ENCODE measurements at regions not wholly inside any gene's neighbourhood (a gene's known extent, or its start where the extent isn't known, plus 50 kb on each side); places are given as distances from the start of the nearest gene placed in this dataset.
"Not testable (repeated sequence)": the region's sequence is repeated elsewhere in the genome, so short reads cannot be mapped to it uniquely, and the experiment has no call there.

DNA sequence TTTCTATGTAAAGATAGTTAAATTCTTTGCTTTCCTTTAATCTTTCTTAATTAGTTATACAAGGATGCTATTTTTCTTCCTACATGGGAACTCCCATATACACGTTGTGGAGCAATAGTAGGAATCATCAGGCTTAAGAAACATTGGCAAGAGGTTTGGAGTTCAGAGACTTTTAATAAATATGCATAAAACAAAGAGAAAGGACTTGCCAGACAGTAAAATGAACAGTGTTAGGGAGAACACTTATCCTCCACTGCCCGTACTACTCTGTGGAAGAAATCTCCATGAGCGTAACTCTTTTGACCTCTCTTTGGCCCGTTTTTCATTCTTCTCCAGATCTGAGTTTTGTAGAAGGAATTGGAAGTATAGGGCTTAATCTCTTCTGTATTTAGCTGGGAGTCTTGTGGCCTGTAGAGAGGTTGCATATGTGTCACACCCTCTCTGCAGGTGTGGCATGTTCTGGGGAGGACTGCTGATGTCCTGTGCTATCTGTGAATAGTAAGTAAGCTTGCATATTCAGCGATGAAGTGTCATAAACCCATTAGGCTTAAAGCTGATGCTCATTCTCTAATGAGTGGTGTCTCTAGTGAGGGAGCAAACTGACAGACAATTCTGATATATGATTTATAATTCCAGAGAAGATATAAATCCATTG is 455.4 kb upstream of the FAR2 start:
- DNase-seq: no peak

DNA sequence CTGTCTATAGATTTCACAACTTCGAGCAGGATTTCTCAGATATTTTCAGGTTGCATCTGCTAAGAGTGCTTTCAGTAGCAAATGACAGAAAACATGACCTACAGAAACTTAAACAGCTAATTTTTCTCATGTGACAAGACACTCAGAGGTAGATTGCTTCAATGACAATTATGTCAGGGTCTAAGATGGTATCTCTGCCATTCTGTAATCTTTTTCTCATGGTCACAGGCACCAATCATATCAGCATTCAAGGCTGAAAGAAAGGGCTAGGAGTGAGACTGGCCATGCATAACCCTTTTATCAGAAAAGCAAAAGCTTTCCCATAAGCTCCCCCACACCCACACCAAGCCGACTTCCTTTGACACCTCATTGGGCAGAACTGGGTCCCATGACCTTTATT is 450.5 kb upstream of the FAR2 start:
- no peak for DNase-seq

DNA sequence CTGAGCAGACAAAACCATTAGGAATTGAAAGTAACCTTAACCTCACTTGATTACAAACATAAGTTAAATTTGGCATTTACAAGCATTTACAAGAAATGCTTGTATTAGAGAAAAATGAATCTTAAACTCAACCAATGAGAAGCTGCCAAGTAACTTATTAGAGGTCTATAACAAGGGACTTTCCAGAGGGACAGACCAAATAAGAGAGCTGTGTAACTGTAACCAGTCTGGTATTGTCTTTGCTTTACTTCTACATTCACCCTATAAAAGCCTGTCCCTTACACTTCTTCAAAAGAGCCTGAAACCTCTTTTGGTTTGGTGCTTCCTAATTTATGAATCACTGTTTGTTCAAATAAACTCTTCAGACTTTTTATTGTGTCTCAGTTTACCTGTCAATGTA is 450.0 kb upstream of the FAR2 start:
- DNase-seq: no peak

DNA sequence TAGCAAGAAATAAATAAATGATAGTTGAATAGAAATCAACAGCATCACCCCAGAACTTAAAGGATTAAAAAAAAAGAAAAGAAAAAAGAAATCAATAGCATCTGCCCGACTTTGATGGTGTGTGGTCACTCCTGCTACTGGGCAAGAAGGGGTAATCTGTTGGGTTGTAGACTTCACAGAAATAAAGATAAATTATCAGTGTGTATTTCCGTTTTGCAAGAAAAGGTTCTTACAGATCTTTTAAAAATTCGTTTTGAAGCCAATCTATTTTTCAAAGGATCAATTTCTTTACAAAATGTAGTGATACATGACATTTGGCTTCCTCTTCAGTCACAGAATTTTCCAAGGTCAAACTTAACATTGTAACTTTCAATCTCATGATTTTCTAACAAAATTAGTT is 448.9 kb upstream of the FAR2 start:
- DNase-seq: no peak

DNA sequence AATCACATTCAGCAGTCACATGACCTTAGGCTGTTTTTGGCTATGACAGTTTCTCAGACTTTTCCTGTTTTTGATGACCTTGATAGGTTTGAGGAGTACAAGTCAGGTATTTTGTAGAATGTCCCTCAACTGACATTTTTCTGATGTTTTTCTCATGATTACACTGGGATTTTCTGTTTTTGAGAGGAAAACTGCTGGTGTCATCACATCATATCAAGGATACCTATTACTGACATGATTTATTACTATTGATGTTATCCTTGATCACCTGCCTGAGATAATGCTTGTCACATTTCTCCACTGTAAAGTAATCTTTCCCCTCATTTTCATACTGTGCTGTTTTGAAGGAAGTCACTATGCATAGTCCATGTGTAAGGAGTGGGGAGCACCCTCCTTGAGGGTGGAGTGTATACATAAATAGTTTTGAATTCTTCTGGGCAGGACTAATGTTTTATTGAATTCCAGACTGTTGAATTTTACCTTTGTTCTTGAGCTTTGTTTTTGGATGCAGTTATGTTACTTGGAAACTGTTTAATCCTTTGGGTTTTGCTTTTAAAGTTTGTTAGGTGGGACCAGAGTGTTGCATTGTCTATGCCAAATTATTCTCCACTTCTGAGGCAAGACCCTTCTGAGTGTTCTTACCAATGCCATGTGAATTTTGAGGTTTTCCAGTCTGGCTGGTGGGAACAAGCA is 444.5 kb upstream of the FAR2 start:
- no peak for DNase-seq

DNA sequence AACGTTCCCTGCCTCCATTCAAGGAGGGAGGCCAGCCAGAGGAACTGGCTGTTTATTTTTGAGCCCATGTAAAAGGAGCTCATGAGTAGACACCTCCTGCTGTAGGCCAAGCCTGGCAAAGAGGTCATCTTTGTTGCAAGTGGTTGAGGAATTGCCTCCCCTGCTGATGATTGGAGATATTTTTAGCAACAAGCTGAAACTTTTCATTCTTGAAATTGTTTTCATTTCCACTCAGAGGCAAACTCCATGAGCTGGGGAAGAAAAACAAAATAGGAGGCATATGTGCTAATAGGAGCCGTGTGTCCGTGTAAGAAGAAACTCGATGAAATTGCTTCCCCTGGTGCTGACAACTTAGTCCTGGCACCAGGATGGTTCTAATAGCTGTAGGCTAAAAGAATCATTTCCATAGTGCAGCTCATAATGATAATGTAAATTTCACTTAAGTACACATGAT is 440.1 kb upstream of the FAR2 start:
- no peak for DNase-seq

DNA sequence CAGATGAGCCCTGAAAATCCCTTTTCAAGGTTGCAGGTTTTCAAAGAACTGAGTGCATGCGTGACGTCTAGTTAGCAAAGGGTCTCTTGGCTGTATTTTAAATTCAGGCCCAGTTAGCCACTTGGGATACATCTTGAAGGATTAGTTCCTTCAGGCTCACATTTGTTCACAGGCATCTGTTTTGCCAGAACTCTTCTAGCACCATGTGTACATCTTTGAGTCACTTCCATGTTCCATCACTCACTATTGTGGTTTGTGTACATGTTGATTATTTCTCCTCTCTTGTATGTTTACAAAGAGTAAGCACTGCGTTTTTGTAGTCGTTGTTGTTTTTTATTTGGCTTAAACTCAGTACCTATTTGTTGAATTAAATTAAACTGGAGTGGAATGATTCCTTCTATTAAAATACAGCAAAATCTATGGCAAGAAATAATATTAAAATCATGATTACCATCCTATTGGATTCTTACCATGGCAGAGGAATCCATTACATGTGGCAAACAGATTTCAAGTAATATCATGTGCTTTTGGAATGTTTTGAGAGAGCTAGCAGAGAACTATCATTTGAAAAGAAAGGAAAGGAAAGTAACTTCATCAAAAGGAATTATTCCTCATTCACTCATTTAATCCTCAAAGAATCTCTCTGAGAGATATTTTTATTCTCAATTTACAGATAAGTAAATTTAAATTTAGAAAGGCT is 438.9 kb upstream of the FAR2 start:
- no peak for DNase-seq

DNA sequence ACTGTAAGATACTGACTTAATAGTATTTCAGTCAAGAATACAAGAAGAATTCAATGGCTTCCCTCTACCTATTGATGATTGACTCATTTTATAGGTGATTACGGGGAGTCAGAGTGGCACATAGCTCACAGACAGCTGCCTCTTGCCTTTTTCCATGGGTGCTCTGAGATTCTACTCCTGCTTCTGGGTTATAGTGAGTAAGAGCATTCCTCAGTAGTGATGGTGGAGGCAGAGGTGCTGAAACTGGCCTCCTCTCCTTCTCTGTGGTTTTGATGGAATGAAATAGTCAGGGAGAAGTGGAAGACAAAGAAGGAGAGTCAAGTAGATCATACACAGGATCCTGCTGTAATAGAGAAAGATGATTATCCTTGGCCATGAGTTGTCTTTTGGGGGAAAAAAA is 438.2 kb upstream of the FAR2 start:
- DNase-seq: no peak

DNA sequence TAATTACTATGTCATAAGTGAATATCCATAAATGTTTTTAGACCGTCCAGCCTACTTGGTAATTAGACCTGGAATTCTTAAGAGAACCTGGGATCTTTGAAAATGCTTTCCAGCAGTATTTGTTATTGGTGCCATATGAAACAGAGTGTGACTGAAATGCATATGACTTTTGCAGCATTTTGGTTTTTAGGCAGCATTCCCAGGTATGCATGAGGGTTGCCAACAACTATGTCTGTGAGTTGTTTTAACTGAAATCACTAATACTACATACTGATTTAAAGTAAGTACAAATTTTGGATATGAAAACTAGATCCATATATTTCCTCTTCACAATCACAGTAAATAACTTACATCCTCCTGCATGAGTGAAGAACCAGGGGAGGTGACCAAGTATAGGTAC is 437.7 kb upstream of the FAR2 start:
- no peak for DNase-seq

DNA sequence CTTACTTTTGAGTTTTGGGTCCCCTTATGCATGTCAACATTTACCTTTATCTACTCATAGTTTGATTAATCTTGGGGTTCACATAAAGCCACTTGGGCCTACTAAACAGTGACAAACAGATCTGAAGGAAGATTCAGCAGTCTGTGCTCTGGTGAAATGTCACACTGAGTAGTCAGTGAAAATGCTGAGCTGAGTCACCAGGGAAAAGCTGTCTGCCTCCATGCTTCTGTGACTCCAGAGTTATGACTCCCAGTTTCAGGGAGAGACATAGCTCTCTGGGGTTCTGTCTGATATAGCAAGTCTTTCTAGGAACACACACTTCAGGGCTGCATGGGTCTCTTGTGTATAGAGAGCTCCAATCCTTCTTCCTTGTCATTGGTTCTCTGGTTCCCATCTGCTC is 406.3 kb upstream of the FAR2 start:
- DNase-seq: no peak

DNA sequence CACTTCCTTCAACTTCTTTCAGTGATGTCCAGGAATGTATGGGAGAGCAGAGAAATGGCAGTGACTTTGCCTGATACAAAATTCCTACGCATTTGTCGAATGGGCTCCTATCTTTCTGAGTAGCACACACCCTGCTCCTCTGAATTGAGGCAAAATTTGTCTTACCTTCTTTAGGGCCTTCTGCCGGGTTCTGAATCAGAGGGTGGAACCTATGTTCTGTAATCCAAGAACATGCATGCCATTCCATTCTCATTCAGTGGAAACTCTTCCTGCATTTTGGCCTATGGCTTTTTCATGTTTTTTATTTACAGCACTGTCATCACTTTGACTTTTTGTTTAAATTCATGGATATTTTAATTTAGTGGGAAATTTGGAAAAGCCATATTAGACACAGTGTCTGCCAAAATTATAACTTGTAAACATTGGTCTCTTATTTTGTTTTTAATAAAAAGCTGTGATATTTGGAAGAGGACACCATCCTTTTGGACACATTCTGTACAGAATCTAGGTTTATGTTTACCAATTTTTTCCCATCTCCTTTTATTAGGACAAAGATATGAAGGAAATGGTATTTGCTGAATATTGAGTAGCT is 402.2 kb upstream of the FAR2 start:
- DNase-seq: no peak

DNA sequence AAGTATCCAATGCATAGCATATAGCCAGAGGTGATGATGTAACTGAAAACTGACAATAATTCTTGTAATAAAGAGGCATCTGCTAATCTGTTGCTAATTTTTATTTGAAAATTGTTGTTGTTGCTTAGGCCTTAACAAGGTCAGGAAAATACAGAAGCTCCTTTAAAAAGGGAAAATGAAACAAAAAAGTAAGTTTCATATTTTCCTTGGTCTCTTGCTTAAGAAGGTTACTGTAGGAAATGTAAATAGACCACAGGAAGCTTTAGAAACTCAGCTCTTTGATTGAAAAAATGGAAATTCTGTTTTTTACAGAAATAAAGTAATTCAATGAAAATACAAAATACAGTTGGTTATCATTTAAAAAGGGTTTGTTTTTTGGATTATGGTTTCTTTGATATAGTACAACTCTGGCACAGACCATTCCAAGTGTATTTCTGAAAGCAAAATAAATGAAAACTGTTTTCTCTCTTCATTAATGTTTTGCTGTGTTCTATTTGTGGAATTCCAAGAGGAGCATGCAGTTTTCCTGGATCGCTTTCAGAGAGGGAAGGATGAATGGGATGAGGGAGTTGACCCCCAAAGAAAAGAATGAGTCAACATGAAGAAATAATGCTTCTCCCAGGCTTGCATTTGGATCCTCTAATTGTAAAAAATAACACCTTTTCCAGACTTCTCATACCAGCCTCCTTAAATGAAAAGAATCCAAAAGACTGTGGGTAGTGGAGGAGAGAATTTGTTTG is 398.0 kb upstream of the FAR2 start:
- DNase-seq: no peak

DNA sequence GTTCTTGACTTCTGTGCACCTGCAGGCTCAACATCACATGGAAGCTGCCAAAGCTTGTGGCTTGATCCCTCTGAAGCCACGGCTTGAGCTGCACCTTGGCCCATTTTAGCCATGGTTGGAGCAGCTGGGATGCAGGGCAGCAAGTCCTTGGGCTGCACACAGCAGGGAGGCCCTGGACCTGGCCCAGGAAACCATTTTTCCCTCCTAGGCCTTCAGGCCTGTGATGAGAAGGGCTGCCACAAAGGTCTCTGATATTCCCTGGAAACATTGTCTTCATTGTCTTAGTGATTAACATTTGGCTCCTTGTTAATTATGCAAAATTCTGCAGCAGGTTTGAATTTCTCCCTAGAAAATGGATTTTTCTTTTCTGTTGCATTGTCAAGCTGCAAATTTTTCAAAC is 394.1 kb upstream of the FAR2 start:
- DNase-seq: no peak

DNA sequence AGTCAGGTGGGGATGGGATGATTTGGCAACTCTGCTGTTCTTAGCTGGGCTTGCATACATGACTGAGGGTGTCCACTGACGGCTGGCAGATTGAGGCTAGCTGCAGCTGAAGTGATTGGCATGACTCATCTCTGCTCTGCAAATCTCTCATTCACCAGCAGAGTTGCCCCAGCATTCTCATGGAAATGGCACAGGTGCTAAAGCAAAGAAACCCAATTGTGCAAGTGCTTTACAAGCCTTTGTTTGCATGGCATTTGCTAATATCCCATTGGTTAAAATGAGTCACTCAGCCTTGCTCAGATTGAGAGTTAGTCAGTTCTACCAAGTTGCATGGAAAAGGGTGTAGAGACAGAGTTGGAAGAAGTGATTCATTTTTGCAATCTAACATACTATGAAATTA is 389.7 kb upstream of the FAR2 start:
- no peak for DNase-seq

DNA sequence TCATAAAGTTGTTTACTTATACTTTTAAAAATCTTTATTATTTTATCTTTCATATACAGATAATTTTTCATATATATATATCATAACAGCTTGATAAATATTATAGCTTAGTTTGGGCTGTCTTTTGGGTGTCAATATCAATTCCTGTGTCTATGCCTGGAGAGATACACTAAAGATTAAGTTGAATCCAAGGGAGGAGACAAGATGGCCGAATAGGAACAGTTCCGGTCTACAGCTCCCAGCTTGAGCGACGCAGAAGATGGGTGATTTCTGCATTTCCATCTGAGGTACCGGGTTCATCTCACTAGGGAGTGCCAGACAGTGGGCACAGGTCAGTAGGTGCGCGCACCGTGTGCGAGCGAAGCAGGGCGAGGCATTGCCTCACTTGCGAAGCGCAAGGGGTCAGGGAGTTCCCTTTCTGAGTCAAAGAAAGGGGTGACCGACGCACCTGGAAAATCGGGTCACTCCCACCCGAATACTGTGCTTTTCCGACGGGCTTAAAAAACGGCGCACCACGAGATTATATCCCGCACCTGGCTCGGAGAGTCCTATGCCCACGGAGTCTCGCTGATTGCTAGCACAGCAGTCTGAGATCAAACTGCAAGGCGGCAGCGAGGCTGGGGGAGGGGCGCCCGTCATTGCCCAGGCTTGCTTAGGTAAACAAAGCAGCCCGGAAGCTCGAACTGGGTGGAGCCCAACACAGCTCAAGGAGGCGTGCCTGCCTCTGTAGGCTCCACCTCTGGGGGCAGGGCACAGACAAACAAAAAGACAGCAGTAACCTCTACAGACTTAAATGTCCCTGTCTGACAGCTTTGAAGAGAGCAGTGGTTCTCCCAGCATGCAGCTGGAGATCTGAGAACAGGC is 388.8 kb upstream of the FAR2 start:
- not testable (repeated sequence) for DNase-seq

DNA sequence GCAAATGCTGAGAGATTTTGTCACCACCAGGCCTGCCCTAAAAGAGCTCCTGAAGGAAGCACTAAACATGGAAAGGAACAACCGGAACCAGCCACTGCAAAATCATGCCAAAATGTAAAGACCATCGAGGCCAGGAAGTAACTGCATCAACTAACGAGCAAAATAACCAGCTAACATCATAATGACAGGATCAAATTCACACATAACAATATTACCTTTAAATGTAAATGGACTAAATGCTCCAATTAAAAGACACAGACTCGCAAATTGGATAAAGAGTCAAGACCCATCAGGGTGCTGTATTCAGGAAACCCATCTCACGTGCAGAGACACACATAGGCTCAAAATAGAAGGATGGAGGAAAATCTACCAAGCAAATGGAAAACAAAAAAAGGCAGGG is 387.2 kb upstream of the FAR2 start:
- not testable (repeated sequence) for DNase-seq

DNA sequence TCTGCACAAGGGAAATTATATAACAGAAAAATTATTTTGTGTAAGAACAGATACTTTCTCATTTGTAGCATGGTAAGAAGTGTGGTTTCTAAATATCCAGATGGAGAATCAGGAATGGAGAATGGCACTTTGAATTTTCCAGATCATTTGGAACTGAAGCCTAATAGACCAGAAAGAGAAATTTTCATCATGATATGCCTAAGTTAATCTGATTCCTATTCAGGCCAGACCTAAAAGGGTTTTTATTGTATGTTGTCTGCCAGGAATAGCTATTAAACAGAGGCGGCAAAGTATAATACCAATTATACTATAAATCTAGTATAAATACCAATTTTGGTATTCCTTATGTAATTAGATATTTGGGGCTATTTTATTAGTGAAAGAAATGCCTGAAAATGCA is 382.7 kb upstream of the FAR2 start:
- peak; percentile 85 for DNase-seq

DNA sequence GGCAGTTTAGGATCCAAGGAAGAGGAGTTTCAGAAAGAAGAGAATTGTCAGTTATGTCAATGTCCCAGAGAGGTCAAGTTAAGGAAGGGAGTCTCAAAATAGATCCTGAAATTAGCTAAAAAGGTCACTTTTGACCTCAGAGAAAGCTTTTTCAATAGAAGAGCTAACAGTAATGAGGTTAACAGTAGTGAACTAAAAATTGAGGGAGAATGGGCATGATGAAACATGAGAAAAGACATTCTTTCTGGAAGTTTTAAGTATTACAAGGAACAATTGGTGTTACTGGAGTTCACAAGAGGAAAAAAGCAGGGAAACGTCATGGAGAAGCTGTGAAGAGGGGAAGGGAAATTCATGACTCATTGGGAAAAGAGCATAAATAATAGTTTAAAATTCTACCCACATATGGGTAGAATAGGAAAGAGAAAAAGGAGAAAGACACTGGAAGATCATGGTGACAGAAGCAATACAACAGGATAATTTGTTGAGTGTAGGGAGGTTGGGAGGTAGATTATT is 381.2 kb upstream of the FAR2 start:
- no peak for DNase-seq

DNA sequence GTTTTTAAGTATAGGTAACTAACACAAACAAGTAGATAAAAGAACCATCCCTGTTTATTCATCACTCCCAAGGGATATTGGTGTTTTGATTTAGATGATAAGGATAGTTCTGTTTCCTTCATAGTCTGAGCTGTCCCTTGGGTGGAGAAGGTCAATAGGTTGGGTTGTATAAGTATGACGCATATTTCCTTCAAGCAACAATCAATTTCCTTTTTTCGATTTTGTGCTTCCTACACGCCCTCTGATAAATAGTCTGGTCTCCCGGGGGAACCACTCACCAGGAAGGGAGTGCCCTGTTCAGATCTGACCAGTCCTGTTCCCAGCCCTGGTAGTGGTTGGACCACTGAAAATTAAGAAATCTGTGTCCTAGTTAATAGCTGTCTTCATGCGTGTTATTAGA is 378.8 kb upstream of the FAR2 start:
- DNase-seq: no peak

DNA sequence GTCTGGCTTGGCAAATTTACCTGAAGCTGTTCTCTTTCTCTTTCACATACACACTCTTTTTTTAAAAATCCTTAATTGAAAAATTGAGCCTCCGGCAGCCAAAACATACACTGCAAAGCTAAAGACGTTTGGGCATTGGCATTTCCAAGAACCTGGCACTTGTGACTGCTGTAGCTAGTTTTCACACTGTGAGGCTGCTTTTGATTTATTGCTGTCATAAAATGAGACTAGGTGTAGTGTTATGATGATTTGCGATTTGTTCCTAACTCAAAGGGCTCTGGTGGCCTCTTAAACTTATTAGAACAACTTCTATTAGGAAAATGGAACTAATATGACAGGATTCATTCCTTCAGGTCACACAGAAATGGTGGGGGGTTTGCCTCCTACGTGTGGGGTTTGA is 377.1 kb upstream of the FAR2 start:
- no peak for DNase-seq

DNA sequence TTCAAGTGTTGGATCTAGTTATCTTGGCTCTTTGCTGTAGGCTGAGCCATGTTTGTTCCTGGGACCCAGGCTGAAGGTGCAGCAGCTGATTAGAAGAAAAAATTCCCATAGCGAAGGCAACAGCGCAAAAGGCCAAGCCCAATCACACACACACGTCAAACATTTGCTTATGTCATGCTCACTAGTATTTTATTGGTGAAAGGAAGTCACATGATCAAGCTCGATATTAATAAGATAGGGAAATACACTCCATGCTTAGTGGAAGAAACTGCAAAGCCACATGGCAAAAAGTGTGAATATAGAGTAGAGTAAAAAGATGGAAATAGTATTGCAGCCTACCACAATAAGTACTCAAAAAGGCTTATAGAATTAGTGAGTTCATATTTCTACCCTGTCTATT is 373.5 kb upstream of the FAR2 start:
- no peak for DNase-seq

DNA sequence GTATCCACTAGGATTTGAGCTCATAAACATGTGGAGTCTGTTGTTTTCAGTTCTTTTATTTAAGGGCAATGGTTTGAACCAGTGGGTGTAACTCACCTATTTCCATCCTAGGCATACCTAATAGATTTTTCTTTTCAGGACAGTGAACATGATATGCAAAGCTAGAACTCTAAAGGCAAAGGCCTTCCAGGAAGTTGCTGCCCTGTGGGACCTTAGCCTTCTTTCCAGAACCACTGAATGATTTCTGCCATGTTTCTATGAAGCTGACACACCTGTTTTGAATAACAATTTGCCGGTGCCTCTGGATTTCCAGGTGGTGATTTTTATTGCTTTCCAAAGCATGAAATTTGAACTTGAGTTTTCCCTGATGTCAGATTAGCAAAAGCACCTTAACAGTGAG is 372.9 kb upstream of the FAR2 start:
- DNase-seq: no peak
